Kidney epithelial cell (primary cell): ENCODE measurements at regions not wholly inside any gene's neighbourhood (a gene's known extent, or its start where the extent isn't known, plus 50 kb on each side); places are given as distances from the start of the nearest gene placed in this dataset.

Experiments used
- DNase-seq: peaks from one replicate; pipeline ENCODE4 v3.0.0-alpha.2; 2010; ENCODE audit warnings: low read depth
- H3K27me3 ChIP-seq: 2 replicates; pipeline ENCODE4 v1.6.0; 2011; ENCODE audit warnings: low read length; ENCODE audit not compliant: control insufficient read depth, insufficient read depth
- H3K36me3 ChIP-seq: 2 replicates; pipeline ENCODE4 v1.5.1; 2011; ENCODE audit warnings: low read length; ENCODE audit not compliant: control insufficient read depth, insufficient read depth
- H3K4me3 ChIP-seq: 2 replicates; pipeline ENCODE4 v1.5.1; 2011; ENCODE audit warnings: low read depth, mild to moderate bottlenecking, control low read depth, low read length
- CTCF ChIP-seq: IDR thresholded peaks from 2 replicates; pipeline ENCODE4 v1.5.1; 2011; ENCODE audit warnings: mild to moderate bottlenecking, moderate library complexity, low read length, control low read depth, inconsistent platforms; ENCODE audit not compliant: insufficient read depth, poor library complexity, severe bottlenecking

- H3K4me3 ChIP-seq: no peak overlapping the region
- DNase-seq: no peak
- H3K27me3 ChIP-seq: no peaks in the 10 kb centered on the region
- no peaks in the 10 kb centered on the region for H3K36me3 ChIP-seq
- TF ChIP-seq CTCF: no peak
Measured at GRCh38 chr11:42713279-42713678, 598.5 kb upstream of the API5 start.

- no peaks in the 10 kb centered on the region for H3K27me3 ChIP-seq
- DNase-seq: no peak
Measured at GRCh38 chr11:42713753-42714152, 598.0 kb upstream of the API5 start.

GRCh38 chr11:42720716-42721563 is 590.9 kb upstream of the API5 start:
- Histone ChIP-seq H3K36me3 (no peaks in the 10 kb centered on the region), H3K27me3 (no peaks in the 10 kb centered on the region), H3K4me3 (no peak overlapping the region)
- TF ChIP-seq CTCF: no peak
- DNase-seq: no peak

More at GRCh38 chr11:42713753-42714152, 598.0 kb upstream of the API5 start:
- Histone ChIP-seq H3K4me3 (no peak overlapping the region), H3K36me3 (no peaks in the 10 kb centered on the region)
- no peak for TF ChIP-seq CTCF

DNA sequence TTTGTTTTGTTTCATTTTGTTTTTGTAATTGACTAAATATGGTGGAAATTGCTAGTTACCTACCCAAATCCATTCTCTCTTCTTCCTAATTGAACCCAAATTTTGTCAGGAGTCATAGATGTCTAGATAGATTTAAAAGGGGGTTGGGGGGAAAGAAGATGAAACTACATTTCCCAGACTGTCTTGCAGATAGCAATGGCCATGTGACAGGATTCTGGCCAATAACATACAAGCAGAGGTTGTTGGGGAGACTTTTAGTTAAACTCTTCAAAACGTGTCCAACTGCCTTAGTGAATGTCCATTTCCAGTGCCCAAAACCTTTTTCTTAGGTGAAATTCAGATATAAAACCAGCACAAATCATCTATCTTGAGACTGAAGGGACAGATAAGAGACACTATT is 583.9 kb upstream of the API5 start:
- TF ChIP-seq CTCF: no peak
- no peaks in the 10 kb centered on the region for H3K36me3 ChIP-seq
- H3K27me3 ChIP-seq: no peaks in the 10 kb centered on the region
- H3K4me3 ChIP-seq: no peak overlapping the region
- no peak for DNase-seq

DNA sequence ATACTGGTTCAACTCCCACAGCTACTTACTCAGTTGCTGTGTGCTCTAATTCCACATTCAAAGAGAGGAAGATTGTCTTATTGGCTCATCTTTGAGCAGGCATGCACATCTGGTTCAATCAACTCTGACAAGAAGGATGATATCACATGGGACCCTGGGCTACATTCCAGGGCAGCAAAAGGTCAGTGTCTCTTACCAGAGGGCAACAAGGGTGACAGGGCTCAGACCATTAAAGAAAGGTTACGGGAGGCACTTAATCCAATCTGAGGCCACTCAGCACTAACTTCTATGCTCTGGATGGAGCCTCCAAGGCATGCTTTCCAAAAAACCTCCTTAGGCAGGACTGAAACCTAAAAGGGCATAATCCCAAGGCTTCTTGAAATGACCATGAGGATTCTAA is 549.4 kb upstream of the API5 start:
- TF ChIP-seq CTCF: no peak
- no peaks in the 10 kb centered on the region for H3K36me3 ChIP-seq
- H3K4me3 ChIP-seq: no peak overlapping the region
- no peak for DNase-seq
- no peaks in the 10 kb centered on the region for H3K27me3 ChIP-seq

DNA sequence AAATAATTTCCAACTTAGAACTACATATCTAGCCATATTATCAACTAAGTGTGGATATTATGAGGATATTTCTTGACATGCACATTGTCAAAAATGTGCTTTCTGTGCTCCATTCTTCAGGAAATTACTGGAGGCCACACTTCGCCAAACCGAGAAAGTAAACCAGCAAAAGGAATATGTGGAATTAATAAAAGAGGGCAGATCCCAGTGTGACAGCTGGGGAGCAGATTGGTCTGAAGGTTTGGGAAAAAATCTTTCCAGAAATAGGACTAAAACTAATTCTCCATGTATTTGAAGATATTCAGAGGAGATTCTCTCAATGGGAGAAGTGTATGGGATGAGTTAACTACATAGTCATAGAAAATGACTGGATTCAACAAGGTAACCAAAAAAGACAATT is 546.9 kb upstream of the API5 start:
- DNase-seq: no peak
- H3K27me3 ChIP-seq: no peaks in the 10 kb centered on the region
- TF ChIP-seq CTCF: no peak
- H3K4me3 ChIP-seq: no peak overlapping the region
- no peaks in the 10 kb centered on the region for H3K36me3 ChIP-seq
